SU-DHL-6 (cell line): ENCODE measurements at regions not wholly inside any gene's neighbourhood (a gene's known extent, or its start where the extent isn't known, plus 50 kb on each side); places are given as distances from the start of the nearest gene placed in this dataset.

ENCODE experiments used
- H2AFZ ChIP-seq: fragments of 200-600 bp; sonication (generic); 2 replicates; pipeline ENCODE4 v1.6.1; 2014; ENCODE audit warnings: low read depth, mild to moderate bottlenecking, moderate library complexity, mixed read lengths, antibody characterized with exemption, low read length; ENCODE audit not compliant: severe bottlenecking
- H3F3A ChIP-seq: fragments of 200-600 bp; shearing (Covaris generic); 2 replicates; pipeline ENCODE4 v1.6.0; 2016; ENCODE audit warnings: antibody characterized with exemption, mild to moderate bottlenecking; ENCODE audit not compliant: insufficient read depth
- H3K27ac ChIP-seq: fragments of 200-600 bp; sonication (generic); 2 replicates; pipeline ENCODE4 v1.5.1; 2016; ENCODE audit warnings: low read depth, mild to moderate bottlenecking, low read length, moderate library complexity, mixed read lengths
- H3K27me3 ChIP-seq: fragments of 200-600 bp; sonication (generic), shearing (Covaris generic); 2 replicates; pipeline ENCODE4 v1.6.0; 2014; ENCODE audit warnings: mild to moderate bottlenecking, low read length
- H3K36me3 ChIP-seq: fragments of 200-600 bp; sonication (generic); 2 replicates; pipeline ENCODE4 v1.6.1; 2014; ENCODE audit warnings: mild to moderate bottlenecking, low read length, mixed read lengths
- H3K4me2 ChIP-seq: fragments of 300-600, 200-600 bp; shearing (Covaris generic), sonication (generic); 2 replicates; pipeline ENCODE4 v1.6.0; 2014; ENCODE audit warnings: low read length, low read depth, mild to moderate bottlenecking; ENCODE audit not compliant: poor library complexity, severe bottlenecking
- H3K4me3 ChIP-seq: fragments of 200-600 bp; sonication (generic); 2 replicates; pipeline ENCODE4 v1.5.1; 2014; ENCODE audit warnings: antibody characterized with exemption, low read length, mild to moderate bottlenecking, mixed read lengths; ENCODE audit not compliant: insufficient read depth, poor library complexity, severe bottlenecking
- H3K79me2 ChIP-seq: fragments of 200-600 bp; sonication (generic); 2 replicates; pipeline ENCODE4 v1.6.1; 2014; ENCODE audit warnings: mild to moderate bottlenecking, low read length, moderate library complexity; ENCODE audit not compliant: insufficient read depth
- H3K9ac ChIP-seq: fragments of 200-600 bp; sonication (generic); 2 replicates; pipeline ENCODE4 v1.7.0; 2014; ENCODE audit warnings: mild to moderate bottlenecking, low read length
- H3K9me2 ChIP-seq: fragments of 200-600 bp; sonication (generic); replicated peaks from 2 replicates; pipeline ENCODE4 v1.6.1; 2014; ENCODE audit warnings: low read length; ENCODE audit not compliant: insufficient read depth
- H3K9me3 ChIP-seq: fragments of 200-600 bp; sonication (generic); 2 replicates; pipeline ENCODE4 v1.6.1; 2014; ENCODE audit warnings: low read length, mixed read lengths; ENCODE audit not compliant: insufficient read depth
- H4K20me1 ChIP-seq: fragments of 200-600 bp; sonication (generic); 2 replicates; pipeline ENCODE4 v1.6.1; 2014; ENCODE audit warnings: low read depth, mild to moderate bottlenecking, antibody characterized with exemption, low read length, moderate library complexity, mixed read lengths
- CTCF ChIP-seq: fragments of 200-600 bp; sonication (generic); IDR thresholded peaks from one replicate; pipeline ENCODE4 v1.5.1; 2017; ENCODE audit warnings: antibody characterized with exemption, mild to moderate bottlenecking, low read length, moderate library complexity; ENCODE audit not compliant: insufficient read depth, poor library complexity, severe bottlenecking
- EZH2phosphoT487 ChIP-seq: fragments of 200-600 bp; sonication (generic), shearing (Covaris generic); conservative IDR thresholded peaks from 2 replicates; pipeline ENCODE4 v1.6.1; 2018; ENCODE audit warnings: mild to moderate bottlenecking, antibody characterized with exemption, low read length, moderate library complexity, mixed read lengths

GRCh38 chr2:237171396-237171795 lies 85.7 kb downstream of the COPS8 start:
- no peak overlapping the region for H3K4me2 ChIP-seq
- TF ChIP-seq EZH2phosphoT487 (no peak), CTCF (no peak)
- H3K9me3 ChIP-seq: no peaks in the 10 kb centered on the region; the same call in 1 of the 2 replicates
- H3K9ac ChIP-seq: no peak overlapping the region
- no peak overlapping the region for H3K4me3 ChIP-seq
- H3F3A ChIP-seq: no peaks in the 10 kb centered on the region
- no peak overlapping the region for H2AFZ ChIP-seq
- H3K9me2 ChIP-seq: no peaks in the 10 kb centered on the region
- H3K79me2 ChIP-seq: no peaks in the 10 kb centered on the region
- no peaks in the 10 kb centered on the region for H3K27me3 ChIP-seq
- no peaks in the 10 kb centered on the region for H4K20me1 ChIP-seq
- no peaks in the 10 kb centered on the region for H3K36me3 ChIP-seq
- no peak overlapping the region for H3K27ac ChIP-seq

GRCh38 chr2:237171881-237172280 lies 86.2 kb downstream of the COPS8 start:
- Histone ChIP-seq H3K4me2 (no peak overlapping the region), H3K9ac (no peak overlapping the region), H3F3A (no peaks in the 10 kb centered on the region), H3K27me3 (no peaks in the 10 kb centered on the region), H3K9me2 (no peaks in the 10 kb centered on the region), H3K36me3 (no peaks in the 10 kb centered on the region), H3K9me3 (no peaks in the 10 kb centered on the region; the same call in 1 of the 2 replicates), H3K27ac (no peak overlapping the region), H4K20me1 (no peaks in the 10 kb centered on the region), H3K79me2 (no peaks in the 10 kb centered on the region), H2AFZ (no peak overlapping the region), H3K4me3 (no peak overlapping the region)
- TF ChIP-seq EZH2phosphoT487 (no peak), CTCF (no peak)

DNA sequence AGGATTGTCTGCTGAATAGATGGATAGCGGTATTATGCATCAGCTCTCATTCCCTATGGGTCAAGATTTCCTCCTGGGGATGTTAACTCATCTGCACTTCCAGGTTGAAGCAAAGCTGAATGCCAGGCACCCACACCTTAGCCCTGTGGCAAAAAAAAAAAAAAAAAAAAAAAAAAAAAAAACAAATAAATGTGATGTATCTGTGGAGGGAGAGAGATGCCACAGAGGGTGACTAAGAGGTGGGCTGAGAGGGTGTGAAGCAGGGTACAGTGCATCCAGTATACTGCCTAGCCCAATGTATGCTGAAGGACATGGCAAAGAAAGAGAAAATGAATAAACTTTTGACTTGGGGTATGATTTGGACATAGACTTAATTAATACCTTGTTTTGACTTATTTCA lies 91.4 kb downstream of the COPS8 start:
- TF ChIP-seq EZH2phosphoT487 (no peak), CTCF (no peak)
- Histone ChIP-seq H3K27ac (no peak overlapping the region), H3K4me2 (no peak overlapping the region)

DNA sequence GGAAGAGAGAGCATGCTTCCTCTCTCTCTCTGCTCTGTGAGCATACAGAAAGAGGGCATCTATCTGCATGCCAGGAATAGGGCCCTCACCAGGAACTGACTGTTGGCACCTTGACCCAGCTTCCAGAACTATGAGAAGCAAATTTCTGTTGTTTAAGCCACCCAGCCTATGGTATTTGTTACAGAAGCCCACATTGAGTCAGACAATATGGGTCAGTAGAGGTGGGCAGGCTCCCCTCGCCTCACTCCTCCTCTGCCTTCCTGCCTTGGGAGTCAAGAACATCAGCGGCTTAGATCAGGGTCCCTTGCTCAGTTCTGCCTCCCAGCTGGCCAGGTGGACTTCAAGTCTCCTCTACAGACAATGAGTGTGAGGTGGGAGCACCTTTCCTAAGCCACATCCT lies 92.3 kb downstream of the COPS8 start:
- Histone ChIP-seq H4K20me1 (no peaks in the 10 kb centered on the region), H3K36me3 (no peaks in the 10 kb centered on the region), H3K9me3 (no peaks in the 10 kb centered on the region; the same call in 1 of the 2 replicates), H3K9me2 (no peaks in the 10 kb centered on the region), H2AFZ (no peak overlapping the region), H3K4me2 (no peak overlapping the region), H3K9ac (no peak overlapping the region), H3K79me2 (no peaks in the 10 kb centered on the region), H3K27me3 (peaks cover 3% of the 10 kb centered on the region; the same call in 1 of the 2 replicates), H3K4me3 (no peak overlapping the region), H3K27ac (no peak overlapping the region), H3F3A (no peaks in the 10 kb centered on the region)
- TF ChIP-seq CTCF (no peak), EZH2phosphoT487 (no peak)

More for the DNA sequence above, 91.4 kb downstream of the COPS8 start:
- Histone ChIP-seq H3F3A (no peaks in the 10 kb centered on the region), H3K79me2 (no peaks in the 10 kb centered on the region), H3K27me3 (peaks cover 3% of the 10 kb centered on the region; the same call in 1 of the 2 replicates), H3K4me3 (no peak overlapping the region), H2AFZ (no peak overlapping the region), H3K36me3 (no peaks in the 10 kb centered on the region), H3K9me3 (no peaks in the 10 kb centered on the region; the same call in 1 of the 2 replicates), H3K9ac (no peak overlapping the region), H4K20me1 (no peaks in the 10 kb centered on the region), H3K9me2 (no peaks in the 10 kb centered on the region)
